NCI-H2081 (cell line): ENCODE measurements at regions not wholly inside any gene's neighbourhood (a gene's known extent, or its start where the extent isn't known, plus 50 kb on each side); places are given as distances from the start of the nearest gene placed in this dataset.

Source experiments
- DNase-seq, 2 experiments: peaks; one replicate each; lab custom pipeline; 2025; lab: John Stamatoyannopoulos, UW

GRCh38 chr14:97657609-97658008, 860.4 kb downstream of the VRK1 start:
- DNase-seq, result no peak

DNA sequence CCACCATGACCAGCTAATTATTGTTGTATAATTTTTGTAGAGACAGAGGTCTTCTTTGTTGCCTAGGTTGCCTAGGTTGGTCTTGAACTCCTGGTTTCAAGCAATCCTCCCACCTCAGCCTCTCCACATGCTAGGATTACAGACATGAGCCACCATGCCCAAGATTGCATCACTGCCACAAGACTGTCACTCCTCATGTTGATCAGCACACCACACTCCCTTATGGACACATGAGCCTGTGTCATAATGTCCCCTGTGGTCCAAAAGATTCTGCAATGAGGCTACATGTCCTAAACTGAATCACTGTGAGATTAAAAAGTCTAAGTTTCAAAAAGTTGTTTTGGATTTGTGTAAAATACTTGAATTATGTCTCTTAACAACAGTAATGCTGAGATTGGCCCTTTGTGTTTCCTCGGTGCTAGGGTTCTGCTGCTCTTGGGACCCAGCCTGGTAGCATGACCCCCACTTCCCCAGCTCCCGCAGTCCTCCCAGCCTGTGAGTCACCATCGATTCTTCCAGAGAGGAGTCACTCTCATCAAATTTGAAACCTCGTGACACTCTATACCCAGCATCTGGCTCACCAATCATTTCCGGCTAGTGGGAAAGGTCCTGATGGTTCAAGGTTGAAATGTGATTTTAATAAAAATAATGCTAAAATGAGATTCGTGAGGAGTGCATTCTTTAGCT, 890.9 kb downstream of the VRK1 start:
- DNase-seq, result no peak

DNA sequence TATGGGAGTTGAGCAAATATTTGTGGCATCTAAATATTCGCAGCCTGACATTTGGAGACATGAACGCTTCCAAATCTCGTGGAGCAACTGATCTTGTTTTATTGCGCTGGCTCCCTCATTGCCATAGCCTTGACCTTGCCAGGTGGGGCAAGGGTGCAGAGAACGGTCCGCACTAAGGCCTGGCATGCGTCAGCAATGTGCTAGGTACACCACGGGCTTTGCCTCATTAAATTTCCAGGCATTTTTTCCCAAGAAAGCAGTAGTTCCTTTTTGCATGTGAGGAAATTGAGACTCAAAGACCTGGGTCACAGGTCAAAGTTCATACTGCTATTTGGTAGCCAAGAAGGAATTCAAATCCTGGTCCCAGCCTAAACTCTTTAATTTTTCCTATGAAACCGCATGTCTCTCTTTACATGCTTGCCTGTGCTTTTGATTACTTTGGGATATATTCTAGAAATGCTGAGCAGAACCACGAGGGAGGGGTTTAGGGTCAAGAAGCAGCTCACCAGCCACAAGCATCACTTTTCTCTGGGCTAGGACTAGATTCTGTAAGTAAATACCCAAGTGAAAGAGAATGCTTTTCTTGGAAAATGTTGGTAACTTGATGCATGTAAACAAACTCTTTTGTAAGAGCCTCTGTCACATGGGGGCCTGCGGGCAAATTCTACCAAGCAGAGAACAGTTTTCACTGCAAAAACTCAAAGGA, 891.6 kb downstream of the VRK1 start:
- DNase-seq, result no peak

GRCh38 chr14:97692084-97692483, 894.9 kb downstream of the VRK1 start:
- no peak for DNase-seq

DNA sequence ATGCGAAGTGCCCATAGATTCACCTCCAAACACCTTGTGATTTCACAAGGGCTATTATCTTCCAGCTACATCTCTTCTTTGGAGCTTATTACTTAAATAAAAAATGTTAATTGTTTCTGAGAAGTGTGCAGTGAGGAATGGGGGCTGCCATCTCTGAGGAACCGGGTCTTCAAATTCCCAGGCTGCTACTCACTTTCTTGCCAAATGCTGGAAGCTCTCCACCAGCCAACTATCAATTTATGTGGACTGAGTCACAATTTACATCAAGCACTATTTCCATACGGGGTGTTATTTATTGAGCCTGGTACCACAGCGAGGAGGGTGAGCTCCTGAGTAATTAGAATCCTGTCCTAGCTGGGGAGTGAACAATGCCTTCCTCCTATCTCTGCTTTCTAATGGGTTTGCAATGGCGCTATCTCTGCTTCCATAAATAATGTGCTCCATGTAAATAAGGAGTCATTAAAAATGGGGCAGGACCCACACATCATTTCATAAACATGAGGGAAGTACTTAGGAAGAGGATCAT, 898.3 kb downstream of the VRK1 start:
- DNase-seq, result no peak

DNA sequence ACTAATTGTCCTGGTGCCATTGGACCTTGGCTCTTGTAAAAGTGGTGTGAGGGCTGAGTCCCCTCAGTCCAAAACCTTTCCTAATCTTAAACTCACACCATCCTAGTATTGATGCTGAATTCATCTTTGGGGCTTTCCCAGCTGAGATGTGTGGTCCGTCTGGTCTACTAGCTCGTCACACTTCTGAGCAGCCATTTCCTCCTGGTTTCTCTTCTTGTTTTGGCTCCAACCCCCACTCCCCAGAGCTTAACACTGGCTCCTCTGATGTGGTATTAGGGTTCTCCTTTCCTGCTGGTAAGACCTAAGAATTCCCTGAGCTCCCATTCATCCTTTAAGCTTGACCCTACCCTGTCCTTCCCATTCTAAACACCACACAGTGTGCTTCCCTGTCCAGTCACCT, 900.6 kb downstream of the VRK1 start:
- DNase-seq, result no peak

DNA sequence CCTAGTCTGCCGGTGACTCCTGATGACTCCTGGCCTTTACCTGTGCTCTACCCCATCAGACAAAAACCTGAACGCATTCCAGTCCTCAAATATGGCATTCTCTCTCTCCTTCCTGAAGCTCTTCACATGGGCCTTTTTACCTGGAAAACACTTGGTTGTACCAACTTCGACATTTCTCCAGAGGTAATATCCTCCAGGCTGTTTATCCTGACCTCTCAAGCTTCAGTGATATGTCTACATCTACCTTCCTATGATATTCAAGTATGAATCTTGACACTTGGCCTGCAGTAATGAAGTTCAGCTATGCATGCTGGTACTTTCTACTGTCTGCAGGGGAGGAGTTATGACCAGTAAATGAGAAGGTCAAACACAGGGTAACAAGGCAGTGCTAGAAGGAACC, 901.8 kb downstream of the VRK1 start:
- DNase-seq, result no peak

- no peak for DNase-seq
Measured at GRCh38 chr14:97703006-97703760, 906.0 kb downstream of the VRK1 start.

GRCh38 chr14:97704316-97704885, 907.2 kb downstream of the VRK1 start:
- no peak for DNase-seq

- no peak for DNase-seq
Measured at GRCh38 chr14:97705107-97705506, 907.9 kb downstream of the VRK1 start.

DNA sequence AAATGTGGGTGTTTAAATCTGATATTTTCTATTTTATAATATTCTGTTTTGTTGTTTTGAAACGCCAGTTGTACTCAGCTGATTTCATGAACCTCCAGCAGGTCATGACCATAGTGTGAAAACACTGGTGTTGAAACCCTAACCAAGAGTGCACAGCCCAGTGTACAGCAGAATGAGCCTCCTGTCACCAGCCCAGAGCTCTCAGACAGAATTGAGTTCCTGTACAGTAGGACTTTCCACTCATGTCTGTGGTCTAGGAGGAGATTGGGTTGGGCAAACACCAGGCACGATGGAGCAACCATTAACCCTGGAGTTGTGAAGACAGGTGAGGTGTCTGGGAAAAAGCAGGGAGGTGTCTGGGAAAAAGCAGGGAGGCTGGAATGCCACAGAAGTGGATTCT, 908.8 kb downstream of the VRK1 start:
- no peak for DNase-seq

- no peak for DNase-seq
Measured at GRCh38 chr14:97706819-97707218, 909.6 kb downstream of the VRK1 start.

- no peak for DNase-seq
Measured at GRCh38 chr14:97707603-97708002, 910.4 kb downstream of the VRK1 start.

DNA sequence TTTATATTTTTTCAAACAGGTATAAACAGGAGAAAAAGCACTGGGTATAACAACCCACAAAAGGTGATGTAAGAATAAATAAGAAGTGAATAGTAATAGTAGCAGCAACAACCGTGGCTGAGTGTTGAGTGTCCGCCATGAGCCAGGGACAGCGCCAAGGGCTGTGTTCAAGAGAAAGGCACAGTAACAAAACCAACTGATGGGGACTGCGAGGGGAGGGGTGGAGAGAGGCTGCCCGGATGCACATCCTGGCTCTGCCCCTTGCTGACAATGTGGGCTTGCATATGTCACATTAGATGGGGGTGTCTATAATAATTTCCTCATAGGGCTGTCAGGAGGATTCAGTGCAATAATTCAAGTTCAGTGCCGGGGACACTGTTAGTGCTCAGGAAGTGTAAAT, 912.4 kb downstream of the VRK1 start:
- no peak for DNase-seq

- no peak for DNase-seq
Measured at GRCh38 chr14:97710726-97711125, 913.5 kb downstream of the VRK1 start.

- no peak for DNase-seq
Measured at GRCh38 chr14:97712471-97712870, 915.3 kb downstream of the VRK1 start.

- no peak for DNase-seq
Measured at GRCh38 chr14:97713023-97713422, 915.8 kb downstream of the VRK1 start.

GRCh38 chr14:97718886-97719442, 921.8 kb downstream of the VRK1 start:
- DNase-seq, result no peak

DNA sequence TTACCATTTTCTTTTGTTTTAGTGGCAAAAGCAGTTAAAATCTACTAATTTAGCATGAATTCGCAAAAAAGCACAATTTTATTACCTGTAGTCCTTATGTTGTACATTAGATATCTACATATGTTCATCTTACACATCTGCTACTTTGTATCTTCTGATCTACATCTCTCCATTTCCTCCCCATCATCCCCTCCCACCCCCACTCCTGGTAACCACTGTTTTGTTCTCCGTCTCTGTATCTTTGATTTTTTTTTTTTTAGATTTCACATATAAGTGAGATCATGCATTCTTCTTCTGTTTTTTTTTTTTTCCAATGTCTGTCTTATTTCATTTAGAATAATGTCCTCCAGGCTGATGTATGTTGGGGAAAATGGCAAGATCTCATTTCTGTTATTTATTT, 922.7 kb downstream of the VRK1 start:
- no peak for DNase-seq

DNA sequence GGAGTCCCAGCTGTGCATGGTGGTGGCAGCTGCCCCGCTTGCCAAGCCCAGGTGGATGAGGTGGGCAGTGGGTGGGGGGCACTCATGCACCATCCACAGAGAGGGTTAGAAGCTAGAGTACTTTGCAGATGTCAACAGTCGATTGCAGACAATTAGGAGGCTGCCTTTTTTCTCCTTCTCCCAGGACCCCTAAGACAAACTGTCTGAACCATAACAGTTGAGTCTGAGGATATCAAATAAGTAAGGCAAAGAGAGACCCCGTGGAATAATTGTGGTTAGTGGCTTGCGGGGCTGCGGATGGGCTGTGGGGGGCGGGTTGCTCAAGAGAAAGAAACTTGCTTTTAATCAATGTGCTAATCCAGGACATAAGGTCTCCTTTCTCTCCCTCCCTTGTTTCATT, 926.2 kb downstream of the VRK1 start:
- no peak for DNase-seq

DNA sequence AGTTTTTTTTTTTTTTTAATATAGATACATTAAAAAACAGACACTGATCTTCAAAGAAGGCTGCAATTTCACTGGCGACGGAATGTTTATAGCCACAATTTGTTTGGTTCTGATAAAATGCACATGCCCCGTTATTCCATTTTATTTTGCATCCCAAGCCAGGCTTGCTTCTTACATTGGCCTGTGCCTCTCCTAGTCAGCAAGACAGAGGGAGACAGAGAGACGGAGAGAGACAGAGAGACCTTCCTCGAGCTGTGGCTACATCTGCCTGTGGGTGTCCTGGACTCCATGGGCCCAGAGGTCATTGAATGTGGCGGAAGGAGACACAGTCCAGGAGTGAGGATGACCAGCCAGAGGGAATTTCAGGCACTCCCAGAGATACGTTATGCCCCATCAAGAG, 926.6 kb downstream of the VRK1 start:
- no peak for DNase-seq

- DNase-seq, result no peak
Measured at GRCh38 chr14:97724265-97724731, 927.1 kb downstream of the VRK1 start.
